HG03103 (cell line): ENCODE measurements at regions not wholly inside any gene's neighbourhood (a gene's known extent, or its start where the extent isn't known, plus 50 kb on each side); places are given as distances from the start of the nearest gene placed in this dataset.

Source experiments
- ATAC-seq: cut with Tn5 transposase; IDR thresholded peaks from one replicate; pipeline ENCODE4 v1.9.1; 2021; ENCODE audit warnings: low read depth; ENCODE audit not compliant: unreplicated experiment

DNA sequence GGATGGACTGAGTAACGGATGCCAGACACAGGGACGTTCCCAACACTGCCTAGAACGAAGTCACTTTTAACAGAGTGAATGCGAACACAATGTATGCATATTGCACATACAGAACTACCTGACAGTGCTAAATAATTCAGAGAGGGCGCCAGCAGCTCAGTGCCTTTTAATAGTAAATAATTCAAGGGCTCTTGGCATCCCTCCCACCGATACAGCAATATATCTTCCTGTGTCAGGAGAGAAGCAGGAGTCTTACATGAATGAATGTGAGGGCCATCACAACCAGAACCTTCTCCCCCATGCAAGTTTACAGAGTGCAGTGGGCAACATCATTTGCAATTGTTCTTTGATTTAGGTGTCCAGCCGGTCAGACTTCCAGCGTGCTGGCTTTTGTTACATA, 88.4 kb upstream of the KCNG1 start:
- no peak for ATAC-seq

DNA sequence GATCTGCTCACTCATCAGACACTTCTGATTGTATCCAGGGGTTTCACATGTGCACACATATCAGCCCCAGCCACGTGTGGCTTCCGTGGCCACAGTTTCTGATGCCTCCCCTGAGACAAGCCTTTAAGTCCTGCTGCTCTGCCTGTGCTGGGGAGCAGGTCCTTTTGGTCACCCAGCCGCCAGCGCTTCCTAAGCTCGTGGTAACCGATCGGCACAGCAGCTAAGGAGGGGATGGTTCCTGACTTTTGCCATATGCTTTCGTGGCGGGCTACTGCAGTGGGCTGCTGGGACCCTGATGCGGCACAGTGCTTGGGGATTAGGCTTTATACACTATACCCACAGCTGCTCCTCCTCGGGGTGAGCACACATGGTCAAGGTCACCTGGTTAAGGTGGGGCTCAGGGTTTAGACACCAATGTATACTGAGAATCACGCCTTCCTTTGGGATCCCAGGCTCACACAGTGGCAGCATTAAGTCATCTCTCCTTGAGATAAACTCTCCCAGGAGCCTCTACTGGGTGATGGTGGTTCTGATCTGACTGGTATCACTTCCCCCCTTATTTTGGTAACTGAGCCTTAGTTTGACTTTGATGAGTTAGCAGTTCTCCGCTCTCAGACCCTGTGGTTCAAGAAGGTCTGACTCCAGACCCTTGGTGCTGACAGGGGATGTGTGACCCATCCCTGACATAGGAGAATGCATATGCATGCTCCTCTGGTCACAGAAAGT, 85.9 kb upstream of the KCNG1 start:
- no peak for ATAC-seq

- no peak for ATAC-seq
These were observed 83.1 kb upstream of the KCNG1 start for GRCh38 chr20:51106011-51106410.

DNA sequence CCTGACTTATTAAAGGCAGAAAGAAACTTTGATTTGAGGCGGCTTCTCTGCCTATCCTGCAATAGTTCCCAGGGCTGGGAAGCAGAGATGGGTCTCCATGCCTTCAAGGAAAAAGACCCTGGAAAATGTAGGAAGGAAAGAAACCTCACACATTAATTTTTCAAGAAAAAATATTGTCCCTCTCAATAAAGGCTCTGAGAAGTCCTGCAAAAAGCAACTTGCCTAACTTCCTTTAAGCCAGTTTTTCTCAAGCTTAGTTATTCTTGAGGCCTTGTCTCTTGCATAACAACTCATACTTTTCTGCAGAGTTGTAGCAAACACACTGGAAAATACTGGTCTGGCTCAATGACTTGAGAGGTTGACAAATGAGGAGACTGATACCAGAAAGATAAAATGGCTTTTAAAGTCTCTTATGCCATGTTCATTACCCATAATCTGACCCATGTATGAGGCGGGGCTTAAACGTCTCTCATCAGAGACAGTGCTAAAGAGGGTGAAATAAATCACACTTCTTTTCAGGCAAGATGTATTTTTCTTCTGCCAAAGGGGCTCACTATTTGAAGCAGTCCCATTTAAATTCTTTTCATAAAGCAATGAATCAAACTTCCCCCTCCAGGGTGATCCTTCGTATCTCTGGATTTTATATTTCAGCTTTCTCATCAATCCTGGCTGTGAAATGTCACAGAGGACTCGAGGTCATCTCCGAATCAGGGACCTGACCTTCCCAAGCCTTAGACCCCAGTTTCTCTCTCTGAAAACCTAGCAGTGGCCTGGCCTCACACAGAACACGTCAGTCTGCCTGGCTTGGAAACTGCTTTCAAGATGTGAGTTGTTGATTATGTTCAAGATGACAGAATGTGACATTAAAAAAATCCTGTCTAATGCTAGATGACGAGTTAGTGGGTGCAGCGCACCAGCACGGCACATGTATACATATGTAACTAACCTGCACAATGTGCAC, 82.3 kb upstream of the KCNG1 start:
- no peak for ATAC-seq

GRCh38 chr20:51100617-51101016, 77.7 kb upstream of the KCNG1 start:
- ATAC-seq: no peak

DNA sequence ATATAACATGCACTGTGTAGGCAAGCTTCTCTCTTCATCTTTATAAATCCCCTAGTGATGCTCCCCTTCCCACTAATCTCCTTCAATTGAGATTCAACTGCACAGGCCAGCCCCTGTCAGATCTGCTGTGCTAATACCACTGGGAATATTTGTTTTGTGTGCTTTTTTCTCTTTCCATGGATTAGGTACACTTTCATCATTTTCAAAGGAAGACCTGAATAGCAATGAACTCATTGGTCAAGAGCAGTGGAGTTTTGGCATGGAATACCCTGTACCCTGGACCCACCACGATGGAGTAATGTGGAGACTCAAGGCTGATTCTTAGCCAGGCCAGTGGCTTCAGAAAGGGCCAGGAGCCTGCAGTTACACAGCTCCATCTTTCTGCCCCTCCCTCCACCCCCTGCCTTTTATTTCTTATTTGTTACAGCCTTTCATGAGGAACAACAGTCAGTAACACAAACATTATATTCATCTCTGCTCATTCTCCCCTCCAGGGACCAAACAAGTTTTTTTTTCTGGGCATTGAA, 75.4 kb upstream of the KCNG1 start:
- no peak for ATAC-seq

GRCh38 chr20:51097351-51098120, 74.6 kb upstream of the KCNG1 start:
- ATAC-seq: no peak

GRCh38 chr20:51096582-51097267, 73.8 kb upstream of the KCNG1 start:
- ATAC-seq: no peak

- ATAC-seq: no peak
These were observed 73.0 kb upstream of the KCNG1 start for GRCh38 chr20:51095633-51096521.

DNA sequence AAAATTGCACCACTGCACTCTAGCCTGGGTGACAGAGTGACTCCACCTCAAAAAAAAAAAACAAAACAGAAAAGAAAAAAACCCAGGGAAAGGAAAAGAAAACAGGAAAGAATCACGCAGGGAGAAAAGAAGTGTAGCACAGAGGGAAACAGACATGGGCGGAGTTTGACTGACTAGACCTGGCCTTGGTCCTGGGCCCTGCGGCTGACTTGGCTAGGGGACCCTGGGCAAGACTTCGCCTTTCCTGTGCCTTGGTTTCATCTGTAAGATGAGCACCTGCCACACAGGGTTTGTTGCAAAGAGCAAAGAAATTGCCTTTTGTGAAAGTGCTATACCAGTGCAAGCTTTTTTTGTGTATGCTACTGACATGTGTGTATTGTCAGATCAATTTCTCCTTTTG, 71.3 kb upstream of the KCNG1 start:
- ATAC-seq: no peak

DNA sequence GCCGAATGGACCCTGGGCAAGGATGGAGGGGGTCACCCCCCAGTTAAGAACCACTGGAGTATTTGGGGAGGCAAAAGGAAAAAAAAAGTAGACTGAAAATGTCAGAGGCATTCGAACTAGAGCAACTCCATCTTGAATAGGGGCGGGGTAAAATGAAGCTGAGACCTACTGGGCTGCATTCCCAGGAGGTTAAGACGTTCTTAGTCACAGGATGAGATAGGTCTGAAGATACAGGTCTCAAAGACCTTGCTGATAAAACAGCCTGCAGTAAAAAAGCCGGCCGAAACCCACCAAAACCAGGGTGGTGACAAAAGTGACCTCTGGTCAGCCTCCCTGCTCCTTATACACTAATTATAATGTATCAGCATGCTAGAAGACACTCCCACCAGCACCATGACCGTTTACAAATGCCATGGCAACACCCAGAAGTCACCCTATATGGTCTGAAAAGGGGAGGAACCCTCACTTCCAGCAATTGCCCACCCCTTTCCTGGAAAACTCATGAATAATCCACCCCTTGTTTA, 70.4 kb upstream of the KCNG1 start:
- ATAC-seq: no peak

DNA sequence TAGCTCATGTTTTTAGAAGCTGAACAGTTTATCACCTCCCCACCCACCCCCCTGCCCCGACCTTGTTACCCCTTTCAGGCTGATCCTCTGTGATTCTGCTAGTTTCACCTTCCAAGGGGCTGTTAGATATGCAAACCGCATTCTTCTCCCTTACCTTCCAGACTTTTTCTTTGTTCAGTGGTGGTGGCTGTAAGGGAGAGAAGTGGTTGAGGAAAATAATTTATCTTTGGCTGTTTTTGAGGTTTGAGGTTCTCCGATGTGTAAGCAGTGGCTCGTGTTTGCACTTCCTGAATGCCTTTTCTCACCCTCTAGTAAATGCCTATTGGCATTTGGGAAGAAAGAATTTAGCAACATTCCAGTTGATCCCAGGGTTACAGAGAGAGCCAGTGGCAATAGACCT, 69.4 kb upstream of the KCNG1 start:
- no peak for ATAC-seq

GRCh38 chr20:51091406-51092195, 68.7 kb upstream of the KCNG1 start:
- no peak for ATAC-seq

DNA sequence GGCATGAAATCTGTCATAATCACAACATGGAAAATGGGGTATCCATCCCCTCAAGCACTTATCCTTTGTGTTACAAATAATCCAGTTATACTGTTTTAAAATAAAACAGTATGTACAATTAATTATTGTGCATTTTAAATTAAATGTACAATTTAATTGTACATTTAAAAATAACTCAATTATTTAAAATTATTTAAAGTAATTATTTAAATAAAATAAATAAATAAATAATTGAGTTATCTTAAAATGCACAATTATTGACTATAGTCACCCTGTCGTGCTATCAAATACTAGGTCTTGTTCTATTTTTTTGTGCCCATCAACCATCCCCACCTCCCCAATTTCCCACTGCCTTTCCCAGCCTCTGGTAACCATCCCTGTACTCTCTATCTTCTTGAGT, 66.9 kb upstream of the KCNG1 start:
- ATAC-seq: no peak

DNA sequence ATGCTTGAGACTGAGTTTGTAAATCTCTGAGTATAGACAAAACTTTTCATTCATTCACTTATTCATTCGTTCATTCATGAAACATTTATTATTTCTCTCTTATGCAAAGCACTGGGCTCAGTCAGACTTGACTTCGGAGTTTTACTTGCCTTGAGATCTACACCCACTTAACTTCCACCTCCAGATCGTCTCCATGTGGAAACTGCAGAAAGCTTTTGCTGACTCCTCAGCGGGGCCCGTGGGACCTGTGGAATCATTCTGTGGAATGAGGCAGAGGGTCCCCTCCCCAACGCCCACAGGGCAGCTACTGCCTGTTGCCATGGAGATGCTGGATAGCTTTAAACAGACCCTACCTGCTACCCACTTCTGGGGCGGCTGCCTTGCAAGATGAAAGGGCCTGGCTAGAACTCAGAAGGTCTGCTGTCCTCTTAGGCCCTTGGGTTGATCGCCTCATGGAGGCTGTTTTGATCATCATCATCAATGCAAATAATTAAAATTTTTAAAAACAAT, 66.4 kb upstream of the KCNG1 start:
- no peak for ATAC-seq

- no peak for ATAC-seq
These were observed 64.4 kb upstream of the KCNG1 start for GRCh38 chr20:51087266-51087665.

DNA sequence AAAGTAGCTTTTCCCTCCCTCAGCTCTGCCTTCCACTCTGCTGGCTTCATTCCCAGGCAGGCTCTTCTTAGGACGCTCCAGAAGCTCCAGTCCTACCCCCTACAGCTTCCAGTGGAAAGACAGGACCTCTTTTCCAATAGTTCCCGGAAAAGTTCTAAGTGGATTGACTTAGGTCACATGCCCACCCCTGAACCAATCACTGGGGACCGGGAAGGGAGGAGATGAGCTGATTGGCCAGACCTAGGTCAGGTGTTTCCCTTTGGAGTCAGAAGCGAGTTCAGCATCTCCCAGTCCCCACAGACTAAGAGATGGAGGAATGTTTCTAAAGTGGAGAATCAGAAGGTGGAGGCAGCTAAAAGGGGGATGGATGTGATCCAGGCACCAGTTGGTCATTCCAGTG, 62.9 kb upstream of the KCNG1 start:
- ATAC-seq: no peak
